ENCODE measurements at regions not wholly inside any gene's neighbourhood (a gene's known extent, or its start where the extent isn't known, plus 50 kb on each side); places are given as distances from the start of the nearest gene placed in this dataset.
"Not testable (repeated sequence)": the region's sequence is repeated elsewhere in the genome, so short reads cannot be mapped to it uniquely, and the experiment has no call there.

GRCh38 chr10:121262774-121263430 lies 335.3 kb downstream of the FGFR2 start:
- no peak for DNase-seq (ENCODE audit: extremely low read depth, low read depth)

GRCh38 chr10:121263431-121263783 lies 334.8 kb downstream of the FGFR2 start:
- DNase-seq (ENCODE audit: extremely low read depth, low read depth), result no peak

GRCh38 chr10:121265360-121266123 lies 332.7 kb downstream of the FGFR2 start:
- no peak for DNase-seq (ENCODE audit: extremely low read depth, low read depth)

GRCh38 chr10:121266370-121266769 lies 331.9 kb downstream of the FGFR2 start:
- DNase-seq (ENCODE audit: extremely low read depth, low read depth), result no peak

- no peak for DNase-seq (ENCODE audit: extremely low read depth, low read depth)
These were observed 330.8 kb downstream of the FGFR2 start for GRCh38 chr10:121267236-121268003.

GRCh38 chr10:121268363-121268762 lies 329.9 kb downstream of the FGFR2 start:
- no peak for DNase-seq (ENCODE audit: extremely low read depth, low read depth)

- DNase-seq (ENCODE audit: extremely low read depth, low read depth), result no peak
These were observed 329.3 kb downstream of the FGFR2 start for GRCh38 chr10:121268863-121269432.

GRCh38 chr10:121270906-121271305 lies 327.3 kb downstream of the FGFR2 start:
- DNase-seq (ENCODE audit: extremely low read depth, low read depth), result no peak

GRCh38 chr10:121276046-121276445 lies 322.2 kb downstream of the FGFR2 start:
- no peak for DNase-seq (ENCODE audit: extremely low read depth, low read depth)

- DNase-seq (ENCODE audit: extremely low read depth, low read depth), result no peak
These were observed 321.4 kb downstream of the FGFR2 start for GRCh38 chr10:121276822-121277221.

GRCh38 chr10:121278386-121278785 lies 319.9 kb downstream of the FGFR2 start:
- DNase-seq (ENCODE audit: extremely low read depth, low read depth), result not testable (repeated sequence)

- no peak for DNase-seq (ENCODE audit: extremely low read depth, low read depth)
These were observed 316.7 kb downstream of the FGFR2 start for GRCh38 chr10:121281576-121281975.

GRCh38 chr10:121282264-121282663 lies 316.0 kb downstream of the FGFR2 start:
- DNase-seq (ENCODE audit: extremely low read depth, low read depth), result no peak

- no peak for DNase-seq (ENCODE audit: extremely low read depth, low read depth)
These were observed 315.3 kb downstream of the FGFR2 start for GRCh38 chr10:121282797-121283515.

- no peak for DNase-seq (ENCODE audit: extremely low read depth, low read depth)
These were observed 313.3 kb downstream of the FGFR2 start for GRCh38 chr10:121284936-121285335.

GRCh38 chr10:121285406-121286196 lies 312.6 kb downstream of the FGFR2 start:
- DNase-seq (ENCODE audit: extremely low read depth, low read depth), result no peak

GRCh38 chr10:121288011-121288410 lies 310.2 kb downstream of the FGFR2 start:
- DNase-seq (ENCODE audit: extremely low read depth, low read depth), result no peak

- DNase-seq (ENCODE audit: extremely low read depth, low read depth), result no peak
These were observed 309.2 kb downstream of the FGFR2 start for GRCh38 chr10:121288864-121289661.

GRCh38 chr10:121289800-121290199 lies 308.4 kb downstream of the FGFR2 start:
- no peak for DNase-seq (ENCODE audit: extremely low read depth, low read depth)
